HG03521 (cell line): ENCODE measurements at regions not wholly inside any gene's neighbourhood (a gene's known extent, or its start where the extent isn't known, plus 50 kb on each side); places are given as distances from the start of the nearest gene placed in this dataset.
"Not testable (repeated sequence)": the region's sequence is repeated elsewhere in the genome, so short reads cannot be mapped to it uniquely, and the experiment has no call there.

Source experiments
- ATAC-seq: cut with Tn5 transposase; IDR thresholded peaks from one replicate; pipeline ENCODE4 v1.9.1; 2021; ENCODE audit warnings: mild to moderate bottlenecking, moderate library complexity; ENCODE audit not compliant: unreplicated experiment

DNA sequence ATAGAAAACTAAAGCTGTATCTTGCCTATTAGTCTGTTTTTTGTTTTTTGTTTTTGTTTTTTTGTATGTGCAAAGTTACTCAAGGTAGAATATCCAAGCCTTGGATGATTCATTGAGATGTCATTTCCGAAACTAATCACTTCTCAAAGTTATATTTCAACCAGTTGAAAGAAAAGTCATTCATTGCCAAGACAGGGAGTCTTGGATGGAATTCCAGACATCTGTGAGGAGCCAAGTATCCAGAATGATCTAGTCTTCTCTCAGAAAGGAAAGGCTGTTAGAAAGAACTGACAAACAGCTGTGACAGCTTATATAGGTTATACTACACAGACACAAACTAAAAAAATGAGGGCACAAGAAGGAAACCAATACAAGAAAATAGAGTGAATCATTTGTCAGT lies 141.1 kb upstream of the NDST3 start:
- ATAC-seq, result no peak

GRCh38 chr4:117898496-117898895 lies 135.8 kb upstream of the NDST3 start:
- ATAC-seq, result no peak

DNA sequence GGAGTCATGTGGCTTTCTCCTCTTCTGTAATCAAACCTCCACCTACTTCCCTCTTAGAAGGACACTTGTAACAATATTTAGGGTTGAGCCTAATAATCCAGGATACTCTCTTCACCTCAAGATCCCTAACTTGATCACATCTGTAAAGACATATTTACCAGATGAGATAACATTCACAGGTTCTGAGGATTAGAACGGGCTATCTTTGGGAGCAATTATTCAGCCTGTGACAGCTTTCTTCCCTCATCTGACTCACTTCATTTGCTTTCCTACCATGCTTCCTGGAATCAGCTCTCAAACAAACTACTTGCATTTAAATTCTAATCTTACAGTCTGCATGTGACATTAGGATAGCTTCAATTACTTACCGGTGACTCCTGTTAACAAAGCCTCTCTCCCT lies 133.5 kb upstream of the NDST3 start:
- no peak for ATAC-seq

DNA sequence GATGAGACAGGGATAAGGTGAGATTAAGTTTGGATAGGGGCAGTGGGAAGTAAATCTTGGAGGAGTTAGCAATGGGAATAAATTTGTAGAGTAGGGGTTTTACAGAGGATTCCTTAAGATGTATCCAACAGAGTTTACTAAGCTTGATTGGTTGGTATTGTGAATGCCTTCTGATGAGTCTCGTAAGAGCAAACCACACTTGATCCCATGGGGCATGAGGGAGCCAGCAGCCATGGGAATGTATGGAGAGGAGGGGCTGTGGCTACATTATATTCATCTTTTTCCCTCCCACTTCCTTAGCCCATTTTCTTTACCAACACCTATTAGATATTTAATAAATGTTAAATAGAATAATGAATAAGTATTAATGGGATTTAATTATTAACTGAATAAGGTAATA lies 126.6 kb upstream of the NDST3 start:
- ATAC-seq, result no peak

GRCh38 chr4:117908306-117909207 lies 125.7 kb upstream of the NDST3 start:
- ATAC-seq, result no peak

- no peak for ATAC-seq
These were observed 117.6 kb upstream of the NDST3 start for GRCh38 chr4:117916728-117917127.

GRCh38 chr4:117922311-117922710 lies 112.0 kb upstream of the NDST3 start:
- ATAC-seq, result not testable (repeated sequence)

DNA sequence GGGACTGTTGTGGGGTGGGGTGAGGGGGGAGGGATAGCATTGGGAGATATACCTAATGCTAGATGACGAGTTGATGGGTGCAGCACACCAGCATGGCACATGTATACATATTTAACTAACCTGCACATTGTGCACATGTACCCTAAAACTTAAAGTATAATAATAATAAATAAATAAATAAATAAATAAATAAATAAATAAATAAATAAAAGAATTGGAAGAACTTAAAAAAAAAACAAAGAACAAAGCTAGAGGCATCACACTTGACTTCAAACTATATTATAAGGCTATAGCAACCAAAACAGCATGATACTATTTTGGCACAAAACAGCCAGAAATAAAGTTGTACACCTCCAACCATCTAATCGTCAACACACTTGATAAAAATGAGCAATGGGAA lies 106.5 kb upstream of the NDST3 start:
- not testable (repeated sequence) for ATAC-seq

DNA sequence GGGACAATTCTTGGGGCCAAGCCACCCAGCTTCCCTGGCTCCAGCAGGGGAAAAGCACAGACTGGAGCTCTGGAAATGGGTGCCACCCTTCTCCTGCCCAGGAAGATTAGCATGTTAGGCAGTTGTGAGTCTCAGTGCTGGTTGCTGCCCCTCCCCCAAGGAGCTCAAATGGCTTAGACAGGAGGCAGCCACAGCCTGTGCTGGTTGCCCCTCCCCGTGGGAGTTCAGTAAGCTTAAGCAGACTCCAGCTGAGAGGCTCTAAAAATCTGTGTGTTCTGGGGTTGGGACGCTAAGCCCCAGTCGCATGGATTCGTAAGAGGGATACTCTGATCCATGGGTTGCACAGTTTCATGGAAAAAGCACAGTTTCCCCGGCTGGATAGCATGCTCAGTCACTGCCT lies 92.7 kb upstream of the NDST3 start:
- no peak for ATAC-seq

GRCh38 chr4:117949621-117950020 lies 84.7 kb upstream of the NDST3 start:
- no peak for ATAC-seq

GRCh38 chr4:117957571-117957970 lies 76.7 kb upstream of the NDST3 start:
- no peak for ATAC-seq

GRCh38 chr4:117965622-117966021 lies 68.7 kb upstream of the NDST3 start:
- ATAC-seq, result no peak

DNA sequence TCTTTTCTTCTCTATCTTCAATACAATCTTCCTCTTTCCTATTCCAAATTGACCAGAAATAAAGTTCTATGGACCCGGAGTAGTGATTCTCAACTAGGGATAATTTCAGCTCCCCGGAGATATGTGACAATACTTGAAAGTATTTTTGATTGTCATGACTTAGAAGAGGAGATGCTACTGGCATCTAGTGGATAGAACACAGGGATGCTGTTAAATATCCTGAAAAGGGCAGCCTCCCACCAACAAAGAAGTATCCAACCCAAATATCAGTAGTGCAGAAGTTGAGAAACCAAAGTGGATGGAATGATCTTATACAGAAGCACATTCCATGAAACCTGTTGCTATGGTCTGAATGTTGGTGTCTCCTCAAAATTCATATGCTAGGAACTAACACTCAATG lies 65.7 kb upstream of the NDST3 start:
- ATAC-seq, result no peak

GRCh38 chr4:117971403-117971802 lies 62.9 kb upstream of the NDST3 start:
- ATAC-seq, result no peak

DNA sequence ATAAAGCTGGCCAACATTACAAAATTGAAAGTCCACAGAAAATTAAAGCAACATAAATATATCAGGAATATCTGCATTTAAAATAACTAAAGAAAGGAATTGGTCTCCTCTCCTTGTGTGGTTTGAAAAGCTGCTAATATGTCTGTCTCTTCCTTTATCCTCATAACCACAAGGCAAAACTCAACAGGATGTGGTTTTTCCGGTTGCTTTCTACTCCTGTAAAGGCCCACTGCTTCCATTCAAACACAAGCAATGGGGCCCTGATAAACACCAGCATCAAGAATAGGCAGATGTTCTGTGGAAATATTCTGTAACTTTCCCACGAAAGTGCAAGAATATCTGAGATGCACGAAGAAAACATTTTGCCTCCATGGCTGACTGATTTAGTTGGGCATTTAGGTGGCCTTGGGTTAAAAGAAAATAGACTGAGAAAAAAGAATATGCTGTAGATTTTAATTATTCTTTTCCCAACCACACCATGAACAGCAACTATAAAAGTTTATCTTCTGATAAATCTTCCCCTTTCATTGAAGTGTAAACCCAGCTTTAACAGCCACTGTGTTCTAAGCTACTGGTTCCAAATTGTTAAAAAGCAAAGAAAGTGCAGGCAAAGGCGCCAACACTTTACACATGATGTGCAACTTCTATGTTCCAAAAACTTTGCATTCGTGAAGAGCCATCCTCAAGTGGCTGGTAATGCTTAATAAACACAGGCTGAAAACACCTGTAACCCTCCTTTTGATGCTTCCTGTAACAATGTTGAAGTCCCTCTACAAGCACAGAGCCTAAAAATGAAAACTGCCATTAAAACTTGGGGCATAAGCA lies 50.5 kb upstream of the NDST3 start:
- no peak for ATAC-seq

DNA sequence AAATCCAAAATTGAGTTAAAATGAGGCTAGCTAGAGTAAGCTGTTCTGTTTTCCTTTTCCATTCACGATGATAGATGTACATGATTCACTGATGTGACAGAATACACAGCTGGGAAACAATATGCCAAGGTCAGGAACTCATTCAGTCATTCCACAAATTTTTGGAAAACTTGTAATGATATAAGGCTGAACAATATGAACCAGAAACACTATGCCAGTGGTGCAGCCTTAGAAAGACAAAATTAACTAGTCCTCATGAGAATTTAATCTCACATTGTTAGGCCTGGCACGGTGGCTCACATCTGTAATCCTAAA lies 50.0 kb upstream of the NDST3 start:
- ATAC-seq, result no peak
